Superior temporal gyrus (tissue), 1 donor: ENCODE measurements at regions not wholly inside any gene's neighbourhood (a gene's known extent, or its start where the extent isn't known, plus 50 kb on each side); places are given as distances from the start of the nearest gene placed in this dataset.
"Not testable (repeated sequence)": the region's sequence is repeated elsewhere in the genome, so short reads cannot be mapped to it uniquely, and the experiment has no call there.

ENCODE experiments used
- DNase-seq: peaks from one replicate; pipeline ENCODE4 v3.0.0-alpha.2; 2016; ENCODE audit errors: extremely low spot score

DNA sequence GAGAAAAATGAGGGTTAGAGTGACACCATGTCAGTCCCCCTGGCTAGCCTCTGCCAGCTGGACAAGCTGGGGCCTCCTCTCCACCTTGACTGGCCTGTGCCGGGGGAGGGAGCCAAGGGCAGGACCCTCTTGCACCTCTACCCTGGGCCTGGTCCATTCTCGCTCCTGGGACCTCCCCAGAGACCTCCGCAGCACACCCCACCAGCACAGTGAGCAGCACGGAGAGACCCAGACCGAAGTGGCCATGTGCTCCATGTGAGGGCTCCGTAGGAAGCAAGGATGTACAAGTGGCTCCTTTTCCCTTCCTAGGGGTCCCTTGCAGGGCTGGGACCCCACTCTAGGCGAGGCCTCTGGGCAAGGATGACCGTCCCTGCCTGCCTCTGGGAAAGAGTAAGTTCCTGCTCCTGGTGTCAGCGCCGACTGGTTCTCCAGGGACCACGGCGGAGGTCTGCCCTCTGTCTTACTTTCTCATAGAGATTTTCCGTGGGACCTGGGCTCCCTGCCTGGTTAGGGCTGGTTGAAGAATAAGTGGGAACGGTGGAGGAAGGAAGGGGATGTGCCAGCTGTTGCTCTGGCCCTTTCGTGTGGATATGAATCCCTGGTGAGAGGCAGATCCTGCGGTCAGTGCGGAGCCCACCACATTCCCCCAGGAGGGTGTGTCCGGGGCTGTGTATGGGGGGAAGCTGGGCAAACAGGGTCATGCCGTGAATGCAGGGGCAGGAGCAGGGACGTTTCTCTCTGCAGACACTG lies 124.2 kb downstream of the METRNL start:
- DNase-seq = no peak

DNA sequence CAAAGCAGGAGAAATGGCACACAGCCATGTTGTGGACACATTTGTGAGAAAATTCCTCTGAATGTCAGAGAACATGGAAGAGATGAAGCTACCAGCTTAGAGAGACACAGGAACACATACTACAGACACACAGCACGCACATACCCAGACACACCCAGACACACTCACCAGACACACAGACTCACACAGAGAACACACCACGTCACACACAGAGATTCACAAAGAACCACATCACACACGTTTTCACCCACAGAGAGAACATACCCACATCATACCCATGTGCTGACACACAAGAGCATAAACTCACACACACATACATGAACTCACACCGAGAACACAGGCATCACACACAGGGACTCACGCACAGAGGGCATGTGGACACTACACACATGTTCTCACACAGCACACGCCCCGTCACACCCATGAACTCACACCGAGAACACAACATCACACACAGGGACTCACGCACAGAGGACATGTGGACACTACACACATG lies 124.9 kb downstream of the METRNL start:
- DNase-seq = no peak

DNA sequence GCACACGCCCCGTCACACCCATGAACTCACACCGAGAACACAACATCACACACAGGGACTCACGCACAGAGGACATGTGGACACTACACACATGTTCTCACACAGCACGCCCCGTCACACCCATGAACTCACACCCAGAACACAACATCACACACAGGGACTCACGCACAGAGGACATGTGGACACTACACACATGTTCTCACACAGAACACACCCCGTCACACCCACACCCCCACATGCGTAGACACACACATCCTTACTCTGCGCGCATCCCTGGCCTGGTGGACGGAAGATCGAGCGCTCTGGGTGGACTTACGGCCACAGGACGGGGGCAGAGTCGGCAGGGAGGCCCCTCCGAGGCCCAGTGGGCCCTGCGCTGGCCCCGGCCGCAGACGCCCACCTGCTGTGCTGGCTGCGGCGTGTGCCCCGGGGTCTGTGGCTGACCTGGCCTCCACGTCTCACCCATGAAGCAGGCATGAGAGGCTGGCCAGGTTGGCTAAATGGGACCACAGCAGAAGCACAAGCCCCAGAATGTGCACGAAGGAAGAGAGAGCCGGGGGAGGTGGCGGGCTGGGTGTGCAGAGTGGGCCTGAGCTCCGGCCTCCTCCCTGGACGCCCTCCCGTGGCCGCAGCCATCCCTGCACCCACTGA lies 125.5 kb downstream of the METRNL start:
- DNase-seq = not testable (repeated sequence)

DNA sequence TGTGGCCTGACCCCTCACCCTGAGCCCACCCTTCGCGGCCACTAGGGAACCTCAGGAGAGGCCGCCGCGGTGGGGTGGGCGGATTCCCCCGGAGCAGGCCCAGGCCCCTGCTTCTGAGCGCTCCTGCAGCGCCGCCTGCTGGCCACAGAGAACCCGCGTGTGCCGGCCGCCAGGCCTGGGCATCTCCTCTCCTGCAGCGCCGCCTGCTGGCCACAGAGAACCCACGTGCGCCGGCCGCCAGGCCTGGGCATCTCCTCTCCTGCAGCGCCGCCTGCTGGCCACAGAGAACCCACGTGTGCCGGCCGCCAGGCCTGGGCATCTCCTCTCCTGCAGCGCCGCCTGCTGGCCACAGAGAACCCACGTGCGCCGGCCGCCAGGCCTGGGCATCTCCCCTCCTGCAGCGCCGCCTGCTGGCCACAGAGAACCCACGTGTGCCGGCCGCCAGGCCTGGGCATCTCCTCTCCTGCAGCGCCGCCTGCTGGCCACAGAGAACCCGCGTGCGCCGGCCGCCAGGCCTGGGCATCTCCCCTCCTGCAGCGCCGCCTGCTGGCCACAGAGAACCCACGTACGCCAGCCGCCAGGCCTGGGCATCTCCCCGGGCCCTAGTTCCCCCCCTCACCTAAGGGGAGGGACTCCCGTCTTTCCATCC lies 126.1 kb downstream of the METRNL start:
- not testable (repeated sequence) for DNase-seq

DNA sequence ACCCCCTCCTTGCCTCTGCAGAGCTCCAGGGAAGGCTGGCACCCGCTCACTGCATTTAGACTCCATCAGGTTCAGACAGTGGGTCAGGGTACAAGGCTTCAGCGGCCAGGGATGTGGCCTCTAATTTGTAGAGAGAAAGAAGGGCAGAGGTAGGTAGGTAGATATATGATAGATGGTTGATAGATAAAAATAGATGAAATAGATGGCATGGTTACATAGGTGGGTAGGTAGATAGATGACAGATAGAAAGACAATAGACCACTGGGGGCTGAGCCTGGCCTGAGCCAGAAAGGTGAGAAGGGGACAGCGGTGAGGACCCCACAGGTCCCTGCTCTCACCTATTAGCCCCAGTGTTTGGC lies 126.6 kb downstream of the METRNL start:
- not testable (repeated sequence) for DNase-seq

DNA sequence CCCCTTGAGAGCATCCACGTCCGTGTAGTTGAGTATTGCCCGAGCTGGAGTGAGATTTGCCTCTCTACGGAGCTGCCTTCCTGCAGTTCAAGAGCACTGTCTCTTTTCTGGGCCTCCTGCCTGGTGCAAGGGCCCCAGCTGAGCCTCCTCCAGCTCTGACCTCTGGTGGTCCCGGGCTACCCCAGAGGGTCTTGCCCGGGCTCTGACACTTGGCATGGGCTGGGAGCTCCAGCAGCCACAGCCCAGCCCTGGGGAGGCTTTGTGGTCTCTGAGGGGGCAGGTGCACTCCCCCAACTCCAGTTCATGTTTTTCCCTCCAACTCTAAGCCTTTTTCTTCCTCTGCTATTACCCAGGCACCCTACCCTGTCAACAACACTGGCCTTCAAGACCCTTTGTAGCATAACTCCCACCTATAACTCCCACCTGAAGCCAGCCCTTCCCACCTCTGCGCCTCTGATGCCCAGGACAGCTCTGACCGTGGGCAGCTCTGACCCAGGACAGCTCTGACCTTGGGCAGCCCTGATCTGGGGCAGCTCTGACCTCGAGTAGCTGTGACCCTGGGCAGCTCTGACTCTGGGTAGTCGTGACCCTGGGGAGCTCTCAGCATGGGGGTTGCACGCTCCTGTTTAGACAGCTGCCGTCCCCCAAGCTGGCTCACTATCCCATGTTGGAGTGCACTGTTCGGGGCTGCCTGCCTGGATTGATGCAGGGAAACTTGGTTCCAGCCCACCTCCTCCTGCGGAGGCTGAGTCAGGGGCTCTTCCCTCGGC lies 127.6 kb downstream of the METRNL start:
- not testable (repeated sequence) for DNase-seq

DNA sequence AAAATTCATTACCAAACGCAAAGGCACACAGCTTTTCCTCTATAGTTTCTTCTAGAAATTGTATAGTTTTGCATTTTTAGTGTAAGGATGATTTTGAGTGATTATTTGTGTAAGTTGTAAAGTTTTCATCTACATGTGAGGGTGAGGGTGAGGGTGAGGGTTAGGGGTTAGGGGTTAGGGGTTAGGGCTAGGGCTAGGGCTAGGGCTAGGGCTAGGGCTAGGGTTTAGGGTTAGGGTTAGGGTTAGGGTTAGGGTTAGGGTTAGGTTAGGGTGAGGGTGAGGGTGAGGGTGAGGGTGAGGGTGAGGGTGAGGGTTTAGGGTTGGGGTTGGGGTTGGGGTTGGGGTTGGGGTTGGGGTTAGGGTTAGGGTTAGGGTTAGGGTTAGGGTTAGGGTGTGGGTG lies 167.6 kb downstream of the METRNL start:
- DNase-seq = peak; percentile 40
